SK-N-MC (cell line): ENCODE measurements at regions not wholly inside any gene's neighbourhood (a gene's known extent, or its start where the extent isn't known, plus 50 kb on each side); places are given as distances from the start of the nearest gene placed in this dataset.

Experiments used
- DNase-seq: peaks from one replicate; pipeline ENCODE4 v3.0.0-alpha.2; 2011; ENCODE audit warnings: low read depth, low spot score
- H3K27ac ChIP-seq: fragments of 200-600 bp; sonication (generic); 2 replicates; pipeline ENCODE4 v1.5.1; 2016; ENCODE audit warnings: mixed run types
- H3K36me3 ChIP-seq: fragments of 200-600 bp; sonication (generic); 2 replicates; pipeline ENCODE4 v1.6.1; 2017; ENCODE audit warnings: antibody characterized with exemption, low read length, mixed read lengths; ENCODE audit not compliant: insufficient read depth
- H3K4me3 ChIP-seq: fragments of 200-600 bp; sonication (generic); 2 replicates; pipeline ENCODE4 v1.5.1; 2016
- H3K9ac ChIP-seq: fragments of 200-600 bp; sonication (generic); 2 replicates; pipeline ENCODE4 v1.8.0; 2017; ENCODE audit warnings: mixed run types, mixed read lengths; ENCODE audit not compliant: insufficient read length
- H3K9me3 ChIP-seq: fragments of 200-600 bp; sonication (generic); 2 replicates; pipeline ENCODE4 v1.6.1; 2017; ENCODE audit warnings: low read depth, mild to moderate bottlenecking, antibody characterized with exemption, low read length, moderate library complexity, mixed read lengths
- EZH2 ChIP-seq: fragments of 200-600 bp; sonication (generic); IDR thresholded peaks from one replicate; pipeline ENCODE4 v1.6.1; 2017; ENCODE audit warnings: antibody characterized with exemption
- FOXP2 ChIP-seq: optimal IDR thresholded peaks from 2 replicates; pipeline ENCODE3; 2011; ENCODE audit warnings: mild to moderate bottlenecking, moderate library complexity; ENCODE audit not compliant: insufficient read depth; ENCODE audit errors: extremely low read length, control extremely low read depth
- POLR2AphosphoS5 ChIP-seq: IDR thresholded peaks from 2 replicates; pipeline ENCODE4 v1.6.1; 2012; ENCODE audit warnings: mild to moderate bottlenecking, low read depth, low read length, borderline replicate concordance

DNA sequence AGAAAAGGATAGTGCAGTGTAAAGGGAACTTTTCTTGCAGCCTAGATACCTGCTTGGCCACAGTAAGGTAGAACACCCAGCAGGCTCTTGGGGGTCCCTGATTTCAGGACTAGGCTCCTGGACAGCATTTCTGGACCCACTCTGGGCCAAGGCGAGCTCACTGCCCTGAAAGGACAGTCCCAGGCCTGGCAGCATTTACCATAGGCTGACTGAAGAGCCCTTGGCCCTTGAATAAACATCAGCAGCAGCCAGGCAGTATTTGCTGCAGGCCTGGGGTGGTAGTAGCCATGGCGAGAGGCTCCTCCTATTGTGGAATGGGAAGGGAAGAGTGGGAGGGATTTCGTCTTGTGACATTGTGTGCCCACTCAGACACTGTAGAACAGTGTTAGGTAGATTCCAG lies 529.2 kb downstream of the TUSC7 start:
- Histone ChIP-seq H3K9ac (no peak overlapping the region), H3K9me3 (no peaks in the 10 kb centered on the region), H3K27ac (no peak overlapping the region), H3K4me3 (no peak overlapping the region), H3K36me3 (no peaks in the 10 kb centered on the region)
- no peak for DNase-seq
- TF ChIP-seq POLR2AphosphoS5: no peak
- TF ChIP-seq FOXP2: no peak
- TF ChIP-seq EZH2: no peak

DNA sequence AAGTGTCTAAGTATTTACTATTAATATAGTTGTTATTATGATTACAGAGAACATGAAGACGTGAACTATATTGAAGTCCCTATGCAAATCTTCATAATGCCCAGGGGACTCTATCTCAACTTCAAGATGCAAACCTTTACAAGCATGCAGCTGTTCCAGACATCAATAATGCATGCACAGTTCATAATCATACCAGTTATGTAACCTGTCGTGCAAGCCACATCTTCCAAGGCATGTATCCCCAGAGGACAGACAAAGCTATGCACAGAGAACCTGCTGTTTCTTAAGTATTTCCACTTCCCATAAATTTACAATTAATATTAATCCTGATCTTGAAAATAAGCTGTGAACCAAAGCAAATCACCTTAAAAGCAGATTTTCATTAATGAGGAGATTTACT lies 534.1 kb downstream of the TUSC7 start:
- H3K36me3 ChIP-seq: no peaks in the 10 kb centered on the region
- H3K4me3 ChIP-seq: peak overlapping the region; percentile 16; the same call in 1 of the 2 replicates
- H3K9me3 ChIP-seq: no peaks in the 10 kb centered on the region
- no peak for DNase-seq
- no peak overlapping the region for H3K27ac ChIP-seq
- TF ChIP-seq EZH2 (no peak), POLR2AphosphoS5 (no peak), FOXP2 (no peak)
- no peak overlapping the region for H3K9ac ChIP-seq

DNA sequence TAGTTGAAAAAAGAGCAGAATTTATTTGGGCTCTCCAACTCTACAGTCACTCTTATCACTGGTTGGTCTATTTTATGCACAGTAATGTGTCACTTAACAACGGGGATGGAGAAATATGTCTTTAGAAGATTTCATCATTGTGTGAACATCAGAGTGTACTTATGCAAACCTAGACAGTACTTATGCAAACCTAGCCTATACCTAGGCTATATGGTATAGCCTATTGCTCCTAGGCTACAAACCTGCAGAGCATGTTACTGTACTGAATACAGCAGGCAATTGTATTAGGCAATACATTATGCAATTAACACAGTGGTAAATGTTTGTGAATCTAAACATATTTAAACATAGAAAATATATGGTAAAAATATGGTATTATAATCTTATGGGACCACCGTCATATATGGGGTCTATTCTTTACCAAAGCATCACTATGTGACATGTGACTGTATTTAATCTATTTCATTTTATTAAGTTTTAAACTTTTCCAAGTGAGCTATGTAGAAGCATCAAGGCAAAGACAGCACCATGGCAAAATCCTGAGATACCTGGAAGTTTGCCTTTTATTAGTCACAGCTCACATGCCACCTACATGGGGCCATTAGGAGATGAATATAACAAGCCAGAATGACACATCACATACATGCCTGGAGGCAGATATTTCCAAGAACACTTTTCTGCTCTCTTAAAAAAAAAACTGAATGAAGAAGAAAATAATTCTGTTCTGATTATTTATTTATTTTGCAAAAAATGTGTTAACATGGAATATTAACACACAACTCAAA lies 537.4 kb downstream of the TUSC7 start:
- no peak for DNase-seq
- H3K27ac ChIP-seq: no peak overlapping the region
- no peaks in the 10 kb centered on the region for H3K36me3 ChIP-seq
- H3K9me3 ChIP-seq: no peaks in the 10 kb centered on the region
- no peak for TF ChIP-seq EZH2
- no peak for TF ChIP-seq POLR2AphosphoS5
- TF ChIP-seq FOXP2: no peak
- H3K9ac ChIP-seq: no peak overlapping the region
- no peak overlapping the region for H3K4me3 ChIP-seq

GRCh38 chr3:117248153-117248552 lies 538.6 kb downstream of the TUSC7 start:
- no peak overlapping the region for H3K9ac ChIP-seq
- TF ChIP-seq POLR2AphosphoS5 (no peak), EZH2 (no peak), FOXP2 (no peak)
- DNase-seq: no peak
- no peaks in the 10 kb centered on the region for H3K36me3 ChIP-seq
- H3K27ac ChIP-seq: no peak overlapping the region
- no peaks in the 10 kb centered on the region for H3K9me3 ChIP-seq
- no peak overlapping the region for H3K4me3 ChIP-seq

DNA sequence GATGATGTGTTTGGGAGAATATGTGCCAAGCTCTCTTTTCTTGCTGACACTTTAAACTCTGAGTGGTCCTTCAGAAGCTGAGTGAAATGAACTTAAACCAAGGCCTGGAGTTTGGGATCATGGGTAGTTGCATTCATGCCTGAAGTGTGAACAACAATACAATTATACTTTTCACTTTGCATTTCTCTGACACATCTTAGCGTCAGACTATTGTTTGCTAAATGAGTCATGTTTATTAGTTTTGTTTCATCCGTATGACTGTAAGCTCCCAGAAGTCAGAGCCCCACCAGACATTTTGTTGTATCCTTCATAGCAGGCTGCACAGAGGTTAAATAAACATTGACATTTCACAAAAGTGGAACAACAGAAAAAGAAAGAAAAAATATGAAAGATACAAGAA lies 542.6 kb downstream of the TUSC7 start:
- no peaks in the 10 kb centered on the region for H3K9me3 ChIP-seq
- DNase-seq: no peak
- no peaks in the 10 kb centered on the region for H3K36me3 ChIP-seq
- TF ChIP-seq POLR2AphosphoS5: no peak
- TF ChIP-seq FOXP2: no peak
- no peak for TF ChIP-seq EZH2
- no peak overlapping the region for H3K4me3 ChIP-seq
- no peak overlapping the region for H3K9ac ChIP-seq
- no peak overlapping the region for H3K27ac ChIP-seq

- H3K27ac ChIP-seq: no peak overlapping the region
- H3K9ac ChIP-seq: no peak overlapping the region
- no peak for DNase-seq
- no peaks in the 10 kb centered on the region for H3K36me3 ChIP-seq
- H3K9me3 ChIP-seq: no peaks in the 10 kb centered on the region
- no peak overlapping the region for H3K4me3 ChIP-seq
- no peak for TF ChIP-seq FOXP2
- TF ChIP-seq EZH2: no peak
- no peak for TF ChIP-seq POLR2AphosphoS5
Measured at GRCh38 chr3:117252651-117253050, 543.1 kb downstream of the TUSC7 start.

DNA sequence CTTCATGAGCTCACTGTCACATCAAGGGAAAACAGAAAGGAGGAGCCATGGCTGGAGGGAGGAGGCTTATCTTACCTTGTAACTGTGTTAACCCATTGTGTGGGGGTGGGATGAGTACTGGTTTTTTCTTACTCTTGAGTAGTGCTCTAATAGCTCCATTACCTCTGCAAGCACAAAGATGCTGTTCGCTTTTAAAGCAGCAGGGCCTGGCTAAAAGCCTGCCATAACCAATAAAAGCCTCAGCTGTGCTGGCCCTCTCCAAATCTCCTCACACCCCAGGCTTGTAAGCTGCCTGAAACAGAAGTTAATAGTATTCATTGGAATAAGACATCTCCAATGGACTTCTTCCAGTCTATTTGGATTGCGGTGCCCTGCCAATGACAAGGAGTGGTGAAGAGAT lies 544.1 kb downstream of the TUSC7 start:
- Histone ChIP-seq H3K4me3 (no peak overlapping the region), H3K27ac (no peak overlapping the region), H3K36me3 (no peaks in the 10 kb centered on the region), H3K9me3 (no peaks in the 10 kb centered on the region), H3K9ac (no peak overlapping the region)
- TF ChIP-seq FOXP2 (no peak), POLR2AphosphoS5 (no peak), EZH2 (no peak)
- no peak for DNase-seq

DNA sequence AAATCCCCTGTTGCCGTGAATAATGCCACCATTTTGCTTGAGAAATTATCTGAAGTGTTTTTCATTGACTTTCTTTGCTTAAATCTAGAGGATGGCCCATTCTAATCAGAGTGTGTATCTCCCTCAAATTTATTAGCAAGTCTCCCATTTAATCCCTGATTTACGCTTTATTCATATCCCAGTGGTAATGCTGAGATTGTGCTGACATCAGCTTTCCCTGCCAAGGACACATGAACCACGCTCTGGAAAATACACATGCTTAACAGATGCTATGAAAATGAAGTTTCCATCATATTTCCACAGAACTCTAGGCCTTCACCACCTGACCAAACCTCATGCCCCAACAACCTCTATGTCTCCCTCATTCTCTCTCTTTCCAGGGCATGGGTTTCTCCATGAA lies 545.4 kb downstream of the TUSC7 start:
- no peak for DNase-seq
- Histone ChIP-seq H3K36me3 (no peaks in the 10 kb centered on the region), H3K9me3 (no peaks in the 10 kb centered on the region), H3K27ac (no peak overlapping the region), H3K9ac (no peak overlapping the region), H3K4me3 (no peak overlapping the region)
- TF ChIP-seq FOXP2 (no peak), POLR2AphosphoS5 (no peak), EZH2 (no peak)

- Histone ChIP-seq H3K36me3 (no peaks in the 10 kb centered on the region), H3K9me3 (no peaks in the 10 kb centered on the region), H3K27ac (no peak overlapping the region), H3K9ac (no peak overlapping the region), H3K4me3 (no peak overlapping the region)
- no peak for DNase-seq
- TF ChIP-seq EZH2 (no peak), FOXP2 (no peak), POLR2AphosphoS5 (no peak)
Measured at GRCh38 chr3:117255736-117256135, 546.2 kb downstream of the TUSC7 start.
